Ishikawa (cell line): ENCODE measurements at regions not wholly inside any gene's neighbourhood (a gene's known extent, or its start where the extent isn't known, plus 50 kb on each side); places are given as distances from the start of the nearest gene placed in this dataset.

Experiments used
- RAD21 ChIP-seq: IDR thresholded peaks from 2 replicates; pipeline ENCODE4 v1.6.1; 2012; ENCODE audit warnings: low read depth
- TAF1 ChIP-seq: IDR thresholded peaks from 2 replicates; pipeline ENCODE4 v1.6.1; 2012; ENCODE audit warnings: low read depth, mild to moderate bottlenecking

DNA sequence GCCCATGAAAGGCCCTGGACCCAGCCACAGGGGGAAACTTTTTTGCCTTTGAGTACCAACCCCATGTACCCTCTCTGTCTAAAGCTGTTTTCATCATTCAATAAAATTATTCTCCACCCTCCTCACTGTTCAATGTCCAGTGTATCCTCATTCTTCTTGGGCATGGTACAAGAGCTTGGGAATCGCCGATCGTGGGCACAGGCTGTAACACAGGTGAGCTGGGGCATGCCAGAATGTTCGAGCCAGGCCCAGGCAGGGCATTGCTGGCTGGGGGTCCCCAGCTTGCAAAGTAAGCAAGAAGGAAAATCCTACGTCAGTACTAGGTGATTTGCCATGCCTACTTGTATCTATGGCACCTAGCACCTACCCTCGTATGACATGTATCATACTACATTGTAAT lies 162.1 kb upstream of the NOL4 start:
- TF ChIP-seq TAF1 (no peak), RAD21 (no peak)
